ENCODE measurements at regions not wholly inside any gene's neighbourhood (a gene's known extent, or its start where the extent isn't known, plus 50 kb on each side); places are given as distances from the start of the nearest gene placed in this dataset.
A peak's percentile ranks its signal among the peaks of the same experiment; 100 is the strongest.

- Histone ChIP-seq H3K36me3 (ENCODE audit: insufficient read depth, low read length) (no peaks in the 10 kb centered on the region), H3K79me2 (ENCODE audit: insufficient read depth, low read length) (no peaks in the 10 kb centered on the region), H2AFZ (ENCODE audit: low read depth, low read length) (no peak overlapping the region), H4K20me1 (ENCODE audit: insufficient read depth, low read length) (no peaks in the 10 kb centered on the region), H3K4me1 (ENCODE audit: insufficient read depth, low read length) (no peaks in the 10 kb centered on the region), H3K27ac (ENCODE audit: low read depth, low read length) (no peak overlapping the region), H3K9ac (ENCODE audit: low read length) (no peak overlapping the region), H3K4me2 (ENCODE audit: low read length) (no peak overlapping the region), H3K9me3 (ENCODE audit: insufficient read depth, low read depth, low read length) (no peaks in the 10 kb centered on the region), H3K4me3 (ENCODE audit: insufficient read depth, low read depth, low read length) (no peak overlapping the region), H3K27me3 (ENCODE audit: insufficient read depth, low read length) (no peaks in the 10 kb centered on the region)
- H3K36me3 Mint-ChIP-seq (ENCODE audit: low read depth, unreplicated experiment): no peaks in the 10 kb centered on the region
- TF ChIP-seq EZH2 (IDR thresholded peaks at IDR 0.05; ENCODE audit: insufficient read depth, low read length): no peak
- TF ChIP-seq, protein P1, sequence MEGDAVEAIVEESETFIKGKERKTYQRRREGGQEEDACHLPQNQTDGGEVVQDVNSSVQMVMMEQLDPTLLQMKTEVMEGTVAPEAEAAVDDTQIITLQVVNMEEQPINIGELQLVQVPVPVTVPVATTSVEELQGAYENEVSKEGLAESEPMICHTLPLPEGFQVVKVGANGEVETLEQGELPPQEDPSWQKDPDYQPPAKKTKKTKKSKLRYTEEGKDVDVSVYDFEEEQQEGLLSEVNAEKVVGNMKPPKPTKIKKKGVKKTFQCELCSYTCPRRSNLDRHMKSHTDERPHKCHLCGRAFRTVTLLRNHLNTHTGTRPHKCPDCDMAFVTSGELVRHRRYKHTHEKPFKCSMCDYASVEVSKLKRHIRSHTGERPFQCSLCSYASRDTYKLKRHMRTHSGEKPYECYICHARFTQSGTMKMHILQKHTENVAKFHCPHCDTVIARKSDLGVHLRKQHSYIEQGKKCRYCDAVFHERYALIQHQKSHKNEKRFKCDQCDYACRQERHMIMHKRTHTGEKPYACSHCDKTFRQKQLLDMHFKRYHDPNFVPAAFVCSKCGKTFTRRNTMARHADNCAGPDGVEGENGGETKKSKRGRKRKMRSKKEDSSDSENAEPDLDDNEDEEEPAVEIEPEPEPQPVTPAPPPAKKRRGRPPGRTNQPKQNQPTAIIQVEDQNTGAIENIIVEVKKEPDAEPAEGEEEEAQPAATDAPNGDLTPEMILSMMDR (IDR thresholded peaks at IDR 0.05; ENCODE audit: insufficient read depth, low read depth, low read length): no peak
- DNase-seq (ENCODE audit: low read depth) (peak; percentile 33), FAIRE-seq (no peak)
- no peak overlapping the region for H3K27ac Mint-ChIP-seq (ENCODE audit: unreplicated experiment)
- no peak overlapping the region for H3K4me3 Mint-ChIP-seq (ENCODE audit: unreplicated experiment)
- H3K9me3 Mint-ChIP-seq (ENCODE audit: unreplicated experiment): peaks cover 2% of the 10 kb centered on the region
- peaks cover 17% of the 10 kb centered on the region for H3K4me1 Mint-ChIP-seq (ENCODE audit: low read depth, unreplicated experiment)
- H3K27me3 Mint-ChIP-seq (ENCODE audit: low read depth, unreplicated experiment): no peaks in the 10 kb centered on the region
Observed at GRCh38 chr12:19045426-19045825, 84.1 kb upstream of the PLEKHA5 start.

DNA sequence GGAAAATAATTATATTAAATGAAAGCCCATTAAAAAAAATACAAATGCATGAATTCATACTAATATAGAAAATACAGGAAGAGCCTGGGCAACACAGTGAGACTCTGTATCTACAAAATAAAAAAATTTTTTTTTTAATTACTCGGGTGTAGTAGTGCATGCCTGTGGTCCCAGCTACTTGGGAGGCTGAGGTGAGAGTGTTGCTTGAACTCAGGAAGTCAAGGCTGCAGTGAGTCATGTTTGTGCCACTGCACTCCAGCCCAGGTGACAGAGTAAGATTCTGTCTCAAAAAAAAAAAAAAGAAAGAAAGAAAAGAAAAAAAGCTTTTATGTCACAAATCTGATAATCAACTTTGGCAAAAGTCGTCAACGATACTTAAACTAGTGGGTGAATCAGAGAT, 80.6 kb upstream of the PLEKHA5 start:
- peaks cover 17% of the 10 kb centered on the region for H3K4me1 Mint-ChIP-seq (ENCODE audit: low read depth, unreplicated experiment)
- no peaks in the 10 kb centered on the region for H3K36me3 ChIP-seq (ENCODE audit: insufficient read depth, low read length)
- no peaks in the 10 kb centered on the region for H3K79me2 ChIP-seq (ENCODE audit: insufficient read depth, low read length)
- H3K27me3 Mint-ChIP-seq (ENCODE audit: low read depth, unreplicated experiment): no peaks in the 10 kb centered on the region
- H3K36me3 Mint-ChIP-seq (ENCODE audit: low read depth, unreplicated experiment): no peaks in the 10 kb centered on the region
- no peaks in the 10 kb centered on the region for H3K4me1 ChIP-seq (ENCODE audit: insufficient read depth, low read length)
- peak overlapping the region; percentile 42 for H3K27ac Mint-ChIP-seq (ENCODE audit: unreplicated experiment)
- no peak overlapping the region for H2AFZ ChIP-seq (ENCODE audit: low read depth, low read length)
- no peaks in the 10 kb centered on the region for H3K27me3 ChIP-seq (ENCODE audit: insufficient read depth, low read length)
- H3K9ac ChIP-seq (ENCODE audit: low read length): no peak overlapping the region
- H3K9me3 Mint-ChIP-seq (ENCODE audit: unreplicated experiment): peaks cover 2% of the 10 kb centered on the region
- H3K4me2 ChIP-seq (ENCODE audit: low read length): no peak overlapping the region
- no peaks in the 10 kb centered on the region for H4K20me1 ChIP-seq (ENCODE audit: insufficient read depth, low read length)
- no peak overlapping the region for H3K4me3 ChIP-seq (ENCODE audit: insufficient read depth, low read depth, low read length)
- TF ChIP-seq EZH2 (IDR thresholded peaks at IDR 0.05; ENCODE audit: insufficient read depth, low read length): no peak
- TF ChIP-seq, protein P1 (IDR thresholded peaks at IDR 0.05; ENCODE audit: insufficient read depth, low read depth, low read length): no peak
- no peaks in the 10 kb centered on the region for H3K9me3 ChIP-seq (ENCODE audit: insufficient read depth, low read depth, low read length)
- FAIRE-seq (no peak), DNase-seq (ENCODE audit: low read depth) (peak; percentile 28)
- no peak overlapping the region for H3K27ac ChIP-seq (ENCODE audit: low read depth, low read length)
- H3K4me3 Mint-ChIP-seq (ENCODE audit: unreplicated experiment): no peak overlapping the region

DNA sequence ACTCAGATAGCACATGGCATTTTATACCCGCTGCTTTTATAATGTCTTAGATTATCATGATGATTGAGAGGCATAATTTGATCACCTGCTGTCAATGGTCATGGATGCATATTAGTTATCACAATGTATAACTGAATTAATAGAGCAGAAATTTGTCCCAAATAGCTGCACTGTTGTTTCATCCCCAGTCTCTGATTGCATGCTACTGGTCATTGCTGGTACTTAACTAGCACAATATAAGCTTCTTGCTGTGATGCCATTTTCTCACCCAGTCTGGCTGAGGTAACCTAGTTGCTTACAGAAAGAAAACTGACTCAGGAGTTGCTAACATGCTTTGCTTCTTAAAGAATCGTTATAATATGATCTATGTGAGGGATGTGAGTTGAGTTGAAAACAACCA, 76.8 kb upstream of the PLEKHA5 start:
- Histone ChIP-seq H3K9me3 (ENCODE audit: insufficient read depth, low read depth, low read length) (no peaks in the 10 kb centered on the region), H3K4me2 (ENCODE audit: low read length) (no peak overlapping the region), H4K20me1 (ENCODE audit: insufficient read depth, low read length) (no peaks in the 10 kb centered on the region), H3K27ac (ENCODE audit: low read depth, low read length) (no peak overlapping the region), H3K9ac (ENCODE audit: low read length) (no peak overlapping the region), H2AFZ (ENCODE audit: low read depth, low read length) (no peak overlapping the region), H3K4me1 (ENCODE audit: insufficient read depth, low read length) (no peaks in the 10 kb centered on the region), H3K4me3 (ENCODE audit: insufficient read depth, low read depth, low read length) (no peak overlapping the region), H3K36me3 (ENCODE audit: insufficient read depth, low read length) (no peaks in the 10 kb centered on the region), H3K79me2 (ENCODE audit: insufficient read depth, low read length) (no peaks in the 10 kb centered on the region), H3K27me3 (ENCODE audit: insufficient read depth, low read length) (no peaks in the 10 kb centered on the region)
- no peak overlapping the region for H3K27ac Mint-ChIP-seq (ENCODE audit: unreplicated experiment)
- FAIRE-seq: no peak
- no peaks in the 10 kb centered on the region for H3K36me3 Mint-ChIP-seq (ENCODE audit: low read depth, unreplicated experiment)
- TF ChIP-seq, protein P1 (IDR thresholded peaks at IDR 0.05; ENCODE audit: insufficient read depth, low read depth, low read length): no peak
- no peak for TF ChIP-seq EZH2 (IDR thresholded peaks at IDR 0.05; ENCODE audit: insufficient read depth, low read length)
- no peak for DNase-seq (ENCODE audit: low read depth)
- no peak overlapping the region for H3K4me3 Mint-ChIP-seq (ENCODE audit: unreplicated experiment)
- H3K4me1 Mint-ChIP-seq (ENCODE audit: low read depth, unreplicated experiment): peaks cover 9% of the 10 kb centered on the region
- H3K9me3 Mint-ChIP-seq (ENCODE audit: unreplicated experiment): no peaks in the 10 kb centered on the region
- no peaks in the 10 kb centered on the region for H3K27me3 Mint-ChIP-seq (ENCODE audit: low read depth, unreplicated experiment)

Data from astrocyte (in vitro differentiated cells and primary cell).